ENCODE measurements at regions not wholly inside any gene's neighbourhood (a gene's known extent, or its start where the extent isn't known, plus 50 kb on each side); places are given as distances from the start of the nearest gene placed in this dataset.

DNA sequence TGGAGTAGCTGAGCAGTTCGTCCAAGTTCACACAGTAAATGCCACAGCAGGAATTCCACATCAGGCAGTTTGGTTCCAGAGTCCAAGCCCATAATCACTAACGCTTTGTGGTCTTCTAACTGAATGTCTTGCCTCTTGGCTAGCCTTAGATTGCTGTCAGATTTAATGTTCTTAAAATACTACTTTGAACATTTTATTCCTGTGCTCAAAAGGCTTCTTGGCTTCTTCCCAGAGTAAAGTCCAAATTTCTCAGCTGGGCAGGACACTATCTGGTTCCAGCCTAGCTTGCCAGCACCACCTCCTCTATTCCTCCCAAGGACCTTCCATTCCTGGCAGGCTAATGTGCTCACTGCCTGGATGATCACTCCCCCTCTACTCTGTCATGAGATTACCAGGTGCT lies 256.9 kb downstream of the SQOR start:
- Histone ChIP-seq H3K4me3 (replicated peaks in 1 of 3) (no peak overlapping the region), H3K36me3 (no peaks in the 10 kb centered on the region), H3K9me3 (no peaks in the 10 kb centered on the region), H3K27ac (no peak overlapping the region), H3K27me3 (no peaks in the 10 kb centered on the region), H3K4me1 (no peaks in the 10 kb centered on the region)
- intact Hi-C loops (cut with DNase I) = no loop called here
- WGBS, 2 donors = 62 to 65% methylated on average over 2 of the region's 2 CpGs
- no peak for DNase-seq
- TF ChIP-seq CTCF (IDR thresholded peaks at IDR 0.05) (no peak), POLR2A (IDR thresholded peaks at IDR 0.05) (no peak)

DNA sequence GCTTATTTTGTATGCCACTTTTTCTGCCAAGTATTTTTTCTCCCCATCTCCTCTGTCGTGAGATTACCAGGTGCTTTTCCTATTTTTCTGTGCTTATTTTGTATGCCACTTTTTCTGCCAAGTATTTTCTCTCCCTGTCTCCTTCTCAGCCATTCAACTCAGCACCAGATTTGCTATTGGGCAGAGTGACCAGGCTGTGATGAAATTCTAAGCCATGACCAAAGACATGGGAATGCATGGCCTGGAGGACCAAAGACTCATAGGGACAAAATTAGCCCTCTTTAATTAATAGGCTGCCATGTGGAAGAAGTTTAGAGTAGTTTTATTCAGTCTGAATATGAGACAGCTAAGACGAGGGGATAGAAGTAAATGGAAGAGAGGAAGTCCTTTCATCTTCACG lies 257.4 kb downstream of the SQOR start:
- Histone ChIP-seq H3K27ac (no peak overlapping the region), H3K36me3 (no peaks in the 10 kb centered on the region), H3K27me3 (no peaks in the 10 kb centered on the region), H3K9me3 (no peaks in the 10 kb centered on the region), H3K4me3 (replicated peaks in 1 of 3) (no peak overlapping the region), H3K4me1 (no peaks in the 10 kb centered on the region)
- TF ChIP-seq POLR2A (IDR thresholded peaks at IDR 0.05) (no peak), CTCF (IDR thresholded peaks at IDR 0.05) (no peak)
- 52 to 66% methylated on average over 3 of the region's 3 CpGs for WGBS, 2 donors
- DNase-seq = no peak
- intact Hi-C loops (cut with DNase I) = no loop called here

GRCh38 chr15:45903283-45903682 lies 268.5 kb downstream of the SQOR start:
- H3K9me3 ChIP-seq = no peaks in the 10 kb centered on the region
- no peak for DNase-seq
- H3K27me3 ChIP-seq = no peaks in the 10 kb centered on the region
- no peak overlapping the region for H3K4me3 ChIP-seq (replicated peaks in 1 of 3)
- no peaks in the 10 kb centered on the region for H3K4me1 ChIP-seq
- H3K27ac ChIP-seq = no peak overlapping the region
- H3K36me3 ChIP-seq = no peaks in the 10 kb centered on the region
- intact Hi-C loops (cut with DNase I) = no loop called here
- no peak for TF ChIP-seq CTCF (IDR thresholded peaks at IDR 0.05)
- no peak for TF ChIP-seq POLR2A (IDR thresholded peaks at IDR 0.05)

- no peak for TF ChIP-seq CTCF (IDR thresholded peaks at IDR 0.05)
- TF ChIP-seq POLR2A (IDR thresholded peaks at IDR 0.05) = no peak
- DNase-seq = no peak
- WGBS, 2 donors = 94 to 97% methylated on average over 3 of the region's 3 CpGs
- Histone ChIP-seq H3K4me1 (no peaks in the 10 kb centered on the region), H3K36me3 (no peaks in the 10 kb centered on the region), H3K27ac (no peak overlapping the region), H3K9me3 (no peaks in the 10 kb centered on the region), H3K27me3 (no peaks in the 10 kb centered on the region), H3K4me3 (replicated peaks in 1 of 3) (no peak overlapping the region)
- intact Hi-C loops (cut with DNase I) = no loop called here
These were observed 269.2 kb downstream of the SQOR start for GRCh38 chr15:45904019-45904418.

DNA sequence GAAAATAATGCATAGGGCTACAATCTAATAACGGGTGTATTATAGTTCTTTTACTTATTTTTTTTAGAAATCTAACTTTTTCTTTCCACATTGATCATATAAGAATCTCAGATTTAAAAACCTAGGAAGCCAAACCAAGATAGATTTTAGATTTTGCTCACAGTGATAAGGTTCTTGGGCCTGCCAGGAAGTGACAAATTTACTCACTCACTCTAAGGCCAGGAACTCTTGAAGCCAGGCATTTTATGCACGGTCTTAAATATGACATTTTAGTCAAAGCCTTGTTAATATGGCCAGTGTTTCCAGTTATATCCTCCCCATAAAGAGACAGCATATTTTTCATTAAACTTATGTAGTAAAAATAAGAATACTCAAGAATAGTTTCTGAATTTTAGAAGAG lies 271.4 kb downstream of the SQOR start:
- 70 to 71% methylated on average over 2 of the region's 2 CpGs for WGBS, 2 donors
- TF ChIP-seq CTCF (IDR thresholded peaks at IDR 0.05) (no peak), POLR2A (IDR thresholded peaks at IDR 0.05) (no peak)

More for the DNA sequence above, 271.4 kb downstream of the SQOR start:
- no peaks in the 10 kb centered on the region for H3K27me3 ChIP-seq
- DNase-seq = no peak
- H3K4me3 ChIP-seq (replicated peaks in 1 of 3) = no peak overlapping the region
- H3K4me1 ChIP-seq = no peaks in the 10 kb centered on the region
- no peak overlapping the region for H3K27ac ChIP-seq
- intact Hi-C loops (cut with DNase I) = no loop called here
- H3K9me3 ChIP-seq = no peaks in the 10 kb centered on the region
- H3K36me3 ChIP-seq = no peaks in the 10 kb centered on the region

All from thyroid gland (tissue), 4 donors.